GM12865 (cell line): ENCODE measurements at regions not wholly inside any gene's neighbourhood (a gene's known extent, or its start where the extent isn't known, plus 50 kb on each side); places are given as distances from the start of the nearest gene placed in this dataset.

Experiments used
- DNase-seq: peaks from one replicate; pipeline ENCODE4 v3.0.0; 2010; ENCODE audit warnings: low read depth
- H3K4me3 ChIP-seq: 2 replicates; pipeline ENCODE4 v1.5.1; 2011; ENCODE audit warnings: mild to moderate bottlenecking, low read depth, low read length, control low read depth
- CTCF ChIP-seq: IDR thresholded peaks from 2 replicates; pipeline ENCODE4 v1.5.1; 2011; ENCODE audit warnings: low read length, control low read depth, low read depth, inconsistent platforms; ENCODE audit not compliant: insufficient read depth; ENCODE audit errors: missing control alignments

GRCh38 chr6:48567016-48567415 lies 456.0 kb upstream of the PTCHD4 start:
- no peak overlapping the region for H3K4me3 ChIP-seq
- TF ChIP-seq CTCF = no peak
- DNase-seq = no peak

GRCh38 chr6:48564036-48564820 lies 453.2 kb upstream of the PTCHD4 start:
- TF ChIP-seq CTCF = no peak
- no peak for DNase-seq
- H3K4me3 ChIP-seq = no peak overlapping the region

GRCh38 chr6:48563433-48563832 lies 452.4 kb upstream of the PTCHD4 start:
- DNase-seq = no peak
- no peak for TF ChIP-seq CTCF
- no peak overlapping the region for H3K4me3 ChIP-seq

GRCh38 chr6:48560408-48560807 lies 449.4 kb upstream of the PTCHD4 start:
- no peak for TF ChIP-seq CTCF
- H3K4me3 ChIP-seq = no peak overlapping the region
- DNase-seq = no peak

DNA sequence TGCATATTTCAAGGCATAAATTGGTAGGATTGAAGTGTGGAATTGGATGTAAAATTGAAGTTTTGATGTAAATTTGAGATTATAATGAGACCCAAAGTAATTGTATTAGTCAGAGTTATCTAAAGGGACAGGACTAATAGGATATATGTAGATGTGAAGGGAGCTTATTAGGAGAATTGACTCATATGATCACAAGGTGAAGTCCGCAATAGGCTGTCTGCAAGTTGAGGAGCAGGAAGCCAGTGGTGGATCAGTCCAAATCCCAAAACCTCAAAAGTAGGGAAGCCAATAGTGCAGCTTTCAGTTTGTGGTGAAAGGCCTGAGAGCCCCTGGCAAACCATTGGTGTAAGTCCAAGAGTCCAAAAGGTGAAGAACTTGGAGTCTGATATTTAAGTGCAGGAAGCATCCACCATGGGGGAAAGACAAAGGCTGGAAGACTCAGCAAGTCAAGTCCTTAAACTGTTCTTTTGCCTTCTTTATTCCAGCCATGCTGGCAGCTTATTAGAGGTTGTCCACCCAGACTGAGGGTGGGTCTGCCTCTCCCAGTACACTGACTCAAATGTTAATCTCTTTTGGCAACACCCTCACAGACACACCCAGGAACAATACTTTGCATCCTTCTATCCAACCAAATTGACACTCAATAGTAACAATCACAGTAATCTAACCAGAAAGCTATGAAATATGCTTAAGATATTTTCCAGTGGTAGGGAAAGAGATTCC lies 442.6 kb upstream of the PTCHD4 start:
- TF ChIP-seq CTCF = no peak
- H3K4me3 ChIP-seq = no peak overlapping the region
- no peak for DNase-seq

DNA sequence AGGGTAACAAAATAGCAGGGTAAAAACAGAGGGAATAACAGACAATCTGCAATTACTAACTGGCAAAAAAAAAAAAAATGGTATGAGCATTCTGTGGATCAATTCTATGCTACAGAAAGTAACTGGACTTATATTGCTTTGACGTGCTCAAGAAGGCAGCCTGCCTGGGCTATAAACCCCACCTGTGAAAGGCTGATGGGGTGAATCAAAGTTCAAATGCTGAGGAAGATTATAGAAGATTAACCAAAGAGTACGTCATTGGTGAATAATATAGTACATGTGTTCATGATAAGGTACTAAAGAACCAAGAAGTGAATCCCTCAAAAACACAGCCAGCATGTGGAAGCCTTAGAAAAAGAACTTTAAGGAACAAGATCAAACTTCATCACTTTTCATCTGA lies 441.9 kb upstream of the PTCHD4 start:
- no peak overlapping the region for H3K4me3 ChIP-seq
- DNase-seq = no peak
- TF ChIP-seq CTCF = no peak
